ENCODE measurements at regions not wholly inside any gene's neighbourhood (a gene's known extent, or its start where the extent isn't known, plus 50 kb on each side); places are given as distances from the start of the nearest gene placed in this dataset.

GRCh38 chr12:102631274-102631673, 150.9 kb upstream of the IGF1 start:
- TF ChIP-seq EP300 (IDR thresholded peaks at IDR 0.05) (no peak), POLR2AphosphoS5 (IDR thresholded peaks at IDR 0.05) (no peak), POLR2A (IDR thresholded peaks at IDR 0.05) (no peak)
- TF ChIP-seq, protein P1, sequence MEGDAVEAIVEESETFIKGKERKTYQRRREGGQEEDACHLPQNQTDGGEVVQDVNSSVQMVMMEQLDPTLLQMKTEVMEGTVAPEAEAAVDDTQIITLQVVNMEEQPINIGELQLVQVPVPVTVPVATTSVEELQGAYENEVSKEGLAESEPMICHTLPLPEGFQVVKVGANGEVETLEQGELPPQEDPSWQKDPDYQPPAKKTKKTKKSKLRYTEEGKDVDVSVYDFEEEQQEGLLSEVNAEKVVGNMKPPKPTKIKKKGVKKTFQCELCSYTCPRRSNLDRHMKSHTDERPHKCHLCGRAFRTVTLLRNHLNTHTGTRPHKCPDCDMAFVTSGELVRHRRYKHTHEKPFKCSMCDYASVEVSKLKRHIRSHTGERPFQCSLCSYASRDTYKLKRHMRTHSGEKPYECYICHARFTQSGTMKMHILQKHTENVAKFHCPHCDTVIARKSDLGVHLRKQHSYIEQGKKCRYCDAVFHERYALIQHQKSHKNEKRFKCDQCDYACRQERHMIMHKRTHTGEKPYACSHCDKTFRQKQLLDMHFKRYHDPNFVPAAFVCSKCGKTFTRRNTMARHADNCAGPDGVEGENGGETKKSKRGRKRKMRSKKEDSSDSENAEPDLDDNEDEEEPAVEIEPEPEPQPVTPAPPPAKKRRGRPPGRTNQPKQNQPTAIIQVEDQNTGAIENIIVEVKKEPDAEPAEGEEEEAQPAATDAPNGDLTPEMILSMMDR (IDR thresholded peaks at IDR 0.05) = no peak
- WGBS, 2 donors (ENCODE audit: low coverage in 1 of 2) = 71 to 94% methylated on average over 2 of the region's 2 CpGs
- no peak for ATAC-seq

GRCh38 chr12:102629262-102629888, 149.0 kb upstream of the IGF1 start:
- no peak for ATAC-seq
- no peak overlapping the region for H3K27ac ChIP-seq
- no peaks in the 10 kb centered on the region for H3K27me3 ChIP-seq
- no peak overlapping the region for H3K4me3 ChIP-seq
- H3K4me1 ChIP-seq = no peaks in the 10 kb centered on the region
- H3K9me3 ChIP-seq = peaks cover 0 to 15% (median 0%) of the 10 kb centered on the region in 3 donors
- TF ChIP-seq POLR2A (IDR thresholded peaks at IDR 0.05) (no peak), POLR2AphosphoS5 (IDR thresholded peaks at IDR 0.05) (no peak), EP300 (IDR thresholded peaks at IDR 0.05) (no peak)
- TF ChIP-seq, protein P1 (IDR thresholded peaks at IDR 0.05) = no peak
- H3K36me3 ChIP-seq = no peaks in the 10 kb centered on the region
- 20 to 42% methylated on average over 1 of the region's 1 CpG for WGBS, 2 donors (ENCODE audit: low coverage in 1 of 2)

More at GRCh38 chr12:102631274-102631673, 150.9 kb upstream of the IGF1 start:
- Histone ChIP-seq H3K36me3 (no peaks in the 10 kb centered on the region), H3K9me3 (peaks cover 0 to 15% (median 0%) of the 10 kb centered on the region in 3 donors), H3K4me3 (no peak overlapping the region), H3K27ac (no peak overlapping the region), H3K27me3 (no peaks in the 10 kb centered on the region), H3K4me1 (no peaks in the 10 kb centered on the region)

DNA sequence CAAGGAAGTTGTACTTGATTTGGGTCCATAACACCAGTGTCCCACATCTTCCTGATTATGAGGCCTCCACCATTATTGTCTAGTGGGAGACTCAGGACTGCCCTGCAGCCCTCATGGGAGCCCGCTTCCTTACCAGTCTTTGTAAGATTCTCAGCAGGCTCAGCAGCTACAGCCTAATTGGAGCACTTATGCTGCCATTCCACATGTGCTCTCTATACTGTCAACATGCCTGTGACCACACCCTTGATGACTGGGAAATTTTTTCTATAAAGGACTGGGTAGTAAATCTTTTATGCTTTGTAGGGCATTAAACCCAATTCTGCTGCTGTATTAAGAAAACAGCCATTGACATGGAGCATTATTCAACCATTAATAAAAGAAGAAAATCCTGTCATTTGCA, 145.5 kb upstream of the IGF1 start:
- no peaks in the 10 kb centered on the region for H3K4me1 ChIP-seq
- no peak for TF ChIP-seq EP300 (IDR thresholded peaks at IDR 0.05)
- TF ChIP-seq, protein P1 (IDR thresholded peaks at IDR 0.05) = no peak
- TF ChIP-seq POLR2A (IDR thresholded peaks at IDR 0.05) = no peak
- no peak for TF ChIP-seq POLR2AphosphoS5 (IDR thresholded peaks at IDR 0.05)
- no peak overlapping the region for H3K4me3 ChIP-seq
- WGBS, 2 donors (ENCODE audit: low coverage in 1 of 2) = 67 to 86% methylated on average over 1 of the region's 1 CpG
- no peaks in the 10 kb centered on the region for H3K36me3 ChIP-seq
- H3K27me3 ChIP-seq = no peaks in the 10 kb centered on the region
- H3K27ac ChIP-seq = no peak overlapping the region
- H3K9me3 ChIP-seq = peaks cover 0 to 15% (median 0%) of the 10 kb centered on the region in 3 donors
- ATAC-seq = no peak

- no peaks in the 10 kb centered on the region for H3K36me3 ChIP-seq
- TF ChIP-seq POLR2A (IDR thresholded peaks at IDR 0.05) (no peak), POLR2AphosphoS5 (IDR thresholded peaks at IDR 0.05) (no peak), EP300 (IDR thresholded peaks at IDR 0.05) (no peak)
- TF ChIP-seq, protein P1 (IDR thresholded peaks at IDR 0.05) = no peak
- peaks cover 0 to 7% (median 0%) of the 10 kb centered on the region in 3 donors for H3K9me3 ChIP-seq
- no peak overlapping the region for H3K27ac ChIP-seq
- no peak for ATAC-seq
- no peaks in the 10 kb centered on the region for H3K27me3 ChIP-seq
- no peaks in the 10 kb centered on the region for H3K4me1 ChIP-seq
- no peak overlapping the region for H3K4me3 ChIP-seq
- 83 to 92% methylated on average over 2 of the region's 2 CpGs for WGBS, 2 donors (ENCODE audit: low coverage in 1 of 2)
These were observed 142.3 kb upstream of the IGF1 start for GRCh38 chr12:102622618-102623017.

DNA sequence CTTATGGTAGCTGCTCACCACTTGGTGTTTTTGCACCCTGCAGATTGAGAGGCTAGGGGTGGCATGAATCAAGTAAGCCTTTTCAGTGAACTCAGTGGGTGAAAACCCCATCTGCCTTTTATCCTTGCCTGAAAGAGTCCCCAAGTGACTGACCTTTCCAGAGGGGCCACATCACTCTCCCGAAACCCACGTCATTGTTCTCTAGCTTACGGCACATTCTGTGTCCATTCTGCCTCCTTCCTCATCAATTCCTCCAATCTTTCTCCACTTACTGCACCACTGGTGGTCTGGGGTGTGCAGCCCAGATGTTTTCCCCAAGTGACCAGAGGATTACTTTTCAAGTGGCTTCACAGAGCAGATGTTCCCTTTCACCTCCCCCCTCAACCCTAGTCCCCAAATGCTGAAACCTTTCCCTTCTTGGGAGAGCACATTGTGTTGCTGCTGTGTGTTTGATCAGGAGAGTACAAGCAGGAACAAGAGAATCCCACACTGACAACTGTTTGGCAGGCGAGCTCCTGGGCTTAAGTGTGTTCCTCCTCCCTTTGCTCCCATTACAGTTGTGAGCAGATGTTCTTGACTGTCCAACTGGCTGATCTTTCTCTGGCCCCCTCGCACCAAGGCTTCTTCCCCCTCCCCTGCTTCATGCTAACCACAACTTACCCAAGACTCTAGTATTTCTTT, 138.0 kb upstream of the IGF1 start:
- H3K4me1 ChIP-seq = no peaks in the 10 kb centered on the region
- H3K27me3 ChIP-seq = no peaks in the 10 kb centered on the region
- 36 to 51% methylated on average over 4 to 5 of the region's 5 CpGs for WGBS, 2 donors (ENCODE audit: low coverage in 1 of 2)
- ATAC-seq = no peak
- H3K4me3 ChIP-seq = no peak overlapping the region
- no peaks in the 10 kb centered on the region for H3K9me3 ChIP-seq
- TF ChIP-seq EP300 (IDR thresholded peaks at IDR 0.05) = no peak
- no peak for TF ChIP-seq POLR2AphosphoS5 (IDR thresholded peaks at IDR 0.05)
- no peak for TF ChIP-seq POLR2A (IDR thresholded peaks at IDR 0.05)
- TF ChIP-seq, protein P1 (IDR thresholded peaks at IDR 0.05) = no peak
- H3K27ac ChIP-seq = no peak overlapping the region
- no peaks in the 10 kb centered on the region for H3K36me3 ChIP-seq

All from gastroesophageal sphincter (tissue), 4 donors.